IMR-90 (cell line): ENCODE measurements at regions not wholly inside any gene's neighbourhood (a gene's known extent, or its start where the extent isn't known, plus 50 kb on each side); places are given as distances from the start of the nearest gene placed in this dataset.

ENCODE experiments used
- ATAC-seq: fragments of 200-7000 bp; cut with Tn5 transposase; 2 replicates; pipeline ENCODE4 v1.9.1; 2020; ENCODE audit warnings: low read depth, mild to moderate bottlenecking, moderate library complexity
- BruUV-seq: library from RNA; stranded (reverse); fragments of 400-500 nt; replicated peaks from 2 replicates; lab custom pipeline; 2021; lab: Mats Ljungman, UMichigan
- CTCF ChIA-PET: fragments of 300-600 bp; formaldehyde crosslinking; extraction: SDS; loops from one replicate; lab custom pipeline; 2021; ENCODE audit warnings: antibody characterized with exemption; lab: Yijun Ruan, JAX
- POLR2A ChIA-PET: fragments of 300-600 bp; sonication (Branson Sonifier 250); formaldehyde crosslinking; loops from one replicate; lab custom pipeline; 2022; ENCODE audit warnings: antibody characterized with exemption; ENCODE audit not compliant: unreplicated experiment; lab: Charles Lee
- DNase-seq: peaks from one replicate; pipeline ENCODE4 v3.0.0; 2013
- H2AFZ ChIP-seq: replicated peaks from 2 replicates; pipeline ENCODE3; 2013; ENCODE audit warnings: low read length, mild to moderate bottlenecking; ENCODE audit not compliant: poor library complexity
- H2AK5ac ChIP-seq: 2 replicates; pipeline ENCODE4 v1.6.1; 2013; ENCODE audit warnings: low read depth, low read length, inconsistent platforms
- H2AK9ac ChIP-seq: replicated peaks from 2 replicates; pipeline ENCODE3; 2013; ENCODE audit warnings: mild to moderate bottlenecking, low read depth, low read length, moderate library complexity; ENCODE audit not compliant: poor library complexity
- H2BK120ac ChIP-seq: 2 replicates; pipeline ENCODE4 v1.6.1; 2013; ENCODE audit warnings: low read depth, low read length, inconsistent platforms
- H2BK15ac ChIP-seq: 3 replicates; pipeline ENCODE4 v1.6.1; 2013; ENCODE audit warnings: low read depth, low read length, inconsistent platforms
- H2BK20ac ChIP-seq: 2 replicates; pipeline ENCODE4 v1.6.1; 2013; ENCODE audit warnings: low read depth, mild to moderate bottlenecking, inconsistent platforms, low read length, moderate library complexity
- H2BK5ac ChIP-seq: 2 replicates; pipeline ENCODE4 v1.6.1; 2013; ENCODE audit warnings: mild to moderate bottlenecking, low read depth, low read length, inconsistent platforms; ENCODE audit not compliant: poor library complexity, severe bottlenecking
- H3K14ac ChIP-seq: replicated peaks from 2 replicates; pipeline ENCODE4 v1.6.1; 2013; ENCODE audit warnings: low read depth, low read length, inconsistent platforms
- H3K18ac ChIP-seq: 2 replicates; pipeline ENCODE4 v1.6.1; 2013; ENCODE audit warnings: low read depth, low read length, control low read depth
- H3K23ac ChIP-seq: 2 replicates; pipeline ENCODE4 v1.6.1; 2013; ENCODE audit warnings: low read depth, low read length, inconsistent platforms
- H3K27ac ChIP-seq: 2 replicates; pipeline ENCODE4 v1.5.1; 2013; ENCODE audit warnings: mild to moderate bottlenecking, control low read depth, low read length; ENCODE audit not compliant: insufficient read depth
- H3K27me3 ChIP-seq: 2 replicates; pipeline ENCODE4 v1.6.1; 2013; ENCODE audit warnings: low read length; ENCODE audit not compliant: control insufficient read depth, insufficient read depth
- H3K36me3 ChIP-seq: 2 replicates; pipeline ENCODE4 v1.6.1; 2013; ENCODE audit warnings: low read length, mixed read lengths; ENCODE audit not compliant: control insufficient read depth, insufficient read depth
- H3K4ac ChIP-seq: 2 replicates; pipeline ENCODE4 v1.6.1; 2013; ENCODE audit warnings: low read depth, low read length, inconsistent platforms
- H3K4me1 ChIP-seq: 2 replicates; pipeline ENCODE4 v1.6.1; 2013; ENCODE audit warnings: low read length, mixed read lengths; ENCODE audit not compliant: control insufficient read depth, insufficient read depth
- H3K4me2 ChIP-seq: 2 replicates; pipeline ENCODE4 v1.6.1; 2013; ENCODE audit warnings: low read depth, mild to moderate bottlenecking, control low read depth, low read length, moderate library complexity
- H3K4me3 ChIP-seq: 2 replicates; pipeline ENCODE4 v1.5.1; 2013; ENCODE audit warnings: low read depth, mild to moderate bottlenecking, control low read depth, low read length, moderate library complexity; ENCODE audit not compliant: insufficient read depth
- H3K56ac ChIP-seq: 2 replicates; pipeline ENCODE4 v1.6.1; 2013; ENCODE audit warnings: low read length, inconsistent platforms; ENCODE audit not compliant: insufficient read depth; ENCODE audit errors: extremely low read depth
- H3K79me1 ChIP-seq, 2 experiments: 2 replicates each; pipeline ENCODE4 v1.6.1; 2013; ENCODE audit warnings: low read length in 2 of 2, inconsistent platforms in 1 of 2, low read depth in 1 of 2
- H3K9ac ChIP-seq: 2 replicates; pipeline ENCODE4 v1.6.1; 2013; ENCODE audit warnings: low read depth, low read length, control low read depth
- H3K9me1 ChIP-seq: 2 replicates; pipeline ENCODE4 v1.6.1; 2013; ENCODE audit warnings: low read length, inconsistent platforms; ENCODE audit not compliant: insufficient read depth
- H3K9me3 ChIP-seq: 2 replicates; pipeline ENCODE4 v1.6.1; 2013; ENCODE audit warnings: low read length; ENCODE audit not compliant: control insufficient read depth, insufficient read depth
- H4K20me1 ChIP-seq: 2 replicates; pipeline ENCODE4 v1.6.1; 2013; ENCODE audit warnings: low read length, inconsistent platforms; ENCODE audit not compliant: insufficient read depth
- H4K5ac ChIP-seq: 2 replicates; pipeline ENCODE4 v1.6.1; 2013; ENCODE audit warnings: mild to moderate bottlenecking, low read depth, low read length, control low read depth
- H4K8ac ChIP-seq, 2 experiments: 2 replicates each; pipeline ENCODE4 v1.6.1; 2013; ENCODE audit warnings: low read depth in 2 of 2, low read length in 2 of 2, control low read depth in 1 of 2, inconsistent platforms in 1 of 2
- H4K91ac ChIP-seq: 2 replicates; pipeline ENCODE4 v1.6.1; 2013; ENCODE audit warnings: low read depth, low read length, inconsistent platforms; ENCODE audit not compliant: insufficient read depth
- BHLHE40 ChIP-seq: fragments of 150-350 bp; IDR thresholded peaks from 2 replicates; pipeline ENCODE4 v1.6.1; 2016; ENCODE audit warnings: mild to moderate bottlenecking, low read depth, low read length
- CHD1 ChIP-seq: IDR thresholded peaks from 2 replicates; pipeline ENCODE4 v1.6.1; 2012; ENCODE audit warnings: low read depth, low read length, improper control_type of control experiment
- MAFK ChIP-seq: IDR thresholded peaks from 2 replicates; pipeline ENCODE4 v1.6.1; 2012; ENCODE audit warnings: low read depth, low read length, improper control_type of control experiment
- MAZ ChIP-seq: IDR thresholded peaks from 2 replicates; pipeline ENCODE4 v1.6.1; 2012; ENCODE audit warnings: low read depth, mild to moderate bottlenecking, low read length, improper control_type of control experiment, moderate library complexity, borderline replicate concordance
- MXI1 ChIP-seq: IDR thresholded peaks from 2 replicates; pipeline ENCODE4 v1.6.1; 2012; ENCODE audit warnings: low read depth, mild to moderate bottlenecking, low read length, moderate library complexity, borderline replicate concordance
- NFE2L2 ChIP-seq: fragments of 150-350 bp; IDR thresholded peaks from 2 replicates; pipeline ENCODE4 v1.6.1; 2016; ENCODE audit warnings: low read depth, mild to moderate bottlenecking, low read length
- RFX5 ChIP-seq: IDR thresholded peaks from 2 replicates; pipeline ENCODE4 v1.8.0; 2012; ENCODE audit warnings: low read depth, mild to moderate bottlenecking, low read length, moderate library complexity
- WGBS, 2 experiments: methylation state at CpG; one replicate each; pipeline versions ENCODE4 v1.1.5 to v1.1.7; 2013; ENCODE audit warnings: missing lambda C conversion rate in 2 of 2; ENCODE audit not compliant: insufficient read length in 1 of 2; ENCODE audit errors: extremely low coverage in 2 of 2; 5-methylcytosine and 5-hydroxymethylcytosine counted together
- dilution Hi-C: fragments of 300-500 bp; cut with HindIII; formaldehyde crosslinking; loops from one replicate; pipeline ENCODE4 v1.14.3; 2018; ENCODE audit warnings: low sequenced_read_pairs; ENCODE audit not compliant: unreplicated experiment
- in situ Hi-C: fragments of 300-500 bp; cut with MboI; formaldehyde crosslinking; loops from 3 replicates; pipeline ENCODE4 v1.14.3; 2019; ENCODE audit warnings: low sequenced_read_pairs, inconsistent platforms, mixed read lengths
- intact Hi-C: fragments of 100-400 bp; cut with micrococcal nuclease; formaldehyde crosslinking; loops from 2 replicates; pipeline ENCODE4 v1.10.0; 2022

- TF ChIP-seq MXI1 (no peak), RFX5 (no peak), CHD1 (no peak), BHLHE40 (no peak), MAZ (no peak), MAFK (no peak), NFE2L2 (no peak)
- Histone ChIP-seq H3K4me1 (no peaks in the 10 kb centered on the region), H2BK5ac (no peak overlapping the region), H3K56ac (no peak overlapping the region), H4K5ac (no peak overlapping the region), H3K36me3 (no peaks in the 10 kb centered on the region), H3K9me3 (peaks cover 4% of the 10 kb centered on the region), H3K27me3 (peaks cover 2% of the 10 kb centered on the region; the same call in 1 of the 2 replicates), H3K27ac (no peak overlapping the region), H2BK20ac (no peak overlapping the region), H3K4ac (no peak overlapping the region), H3K4me2 (no peak overlapping the region), H3K23ac (no peak overlapping the region), H3K9me1 (no peaks in the 10 kb centered on the region), H2AK5ac (no peak overlapping the region), H2AFZ (no peak overlapping the region), H3K18ac (no peak overlapping the region), H4K20me1 (no peaks in the 10 kb centered on the region), H3K14ac (no peak overlapping the region), H2AK9ac (no peak overlapping the region), H3K9ac (no peak overlapping the region), H4K8ac (no peak overlapping the region), H4K91ac (no peak overlapping the region), H3K79me1 (no peaks in the 10 kb centered on the region), H3K4me3 (no peak overlapping the region), H2BK15ac (no peak overlapping the region), H2BK120ac (no peak overlapping the region)
- intact Hi-C loops: no loop called here
- DNase-seq (no peak), ATAC-seq (no peak)
- WGBS, 2 experiments: 89% methylated on average over 1 of the region's 1 CpG; no CpG with 5 or more reads in 1 of the 2 experiments
- POLR2A ChIA-PET: no interaction called here
- no TSS peak for BruUV-seq
- in situ Hi-C loops: no loop called here
- CTCF ChIA-PET: interaction anchor here (0.8 kb wide), 1 partner anchor 12 kb away, joined by 4 read pairs; no protein-coding TSS in a partner anchor
- dilution Hi-C loops: no loop called here
These were observed 204.8 kb downstream of the OTOR start for GRCh38 chr20:16952965-16953364.
